OCI-LY7 (cell line): ENCODE measurements at regions not wholly inside any gene's neighbourhood (a gene's known extent, or its start where the extent isn't known, plus 50 kb on each side); places are given as distances from the start of the nearest gene placed in this dataset.

Experiments used
- BruUV-seq: library from RNA; stranded (reverse); fragments of 400-500 nt; replicated peaks from 2 replicates; lab custom pipeline; 2021; lab: Mats Ljungman, UMichigan
- CTCF ChIA-PET: fragments of 300-600 bp; sonication (Branson Sonifier 250); formaldehyde crosslinking; loops from one replicate; lab custom pipeline; 2022; ENCODE audit warnings: antibody characterized with exemption; ENCODE audit not compliant: unreplicated experiment; lab: Charles Lee
- POLR2A ChIA-PET: fragments of 300-600 bp; sonication (Branson Sonifier 250); formaldehyde crosslinking; loops from one replicate; lab custom pipeline; 2022; ENCODE audit warnings: antibody characterized with exemption; lab: Charles Lee
- DNase-seq: peaks from one replicate; pipeline ENCODE4 v3.0.0-alpha.2; 2015; ENCODE audit warnings: low spot score
- H2AFZ ChIP-seq: fragments of 200-600 bp; sonication (generic), shearing (Covaris generic); 2 replicates; pipeline ENCODE4 v1.6.1; 2014; ENCODE audit warnings: mild to moderate bottlenecking, antibody characterized with exemption, low read length, moderate library complexity
- H3K27ac ChIP-seq: fragments of 200-600 bp; sonication (generic); 2 replicates; pipeline ENCODE4 v1.5.1; 2014; ENCODE audit warnings: mixed run types, low read depth, mild to moderate bottlenecking, moderate library complexity, low read length, inconsistent platforms; ENCODE audit not compliant: poor library complexity, severe bottlenecking
- H3K36me3 ChIP-seq: fragments of 200-600 bp; sonication (generic); 2 replicates; pipeline ENCODE4 v1.6.1; 2014; ENCODE audit warnings: mild to moderate bottlenecking, antibody characterized with exemption, low read length, moderate library complexity, mixed read lengths; ENCODE audit not compliant: insufficient read depth
- H3K4me1 ChIP-seq: fragments of 200-600 bp; sonication (generic); 2 replicates; pipeline ENCODE4 v1.5.1; 2014; ENCODE audit warnings: mild to moderate bottlenecking, low read length; ENCODE audit not compliant: insufficient read depth, poor library complexity, severe bottlenecking
- H3K4me2 ChIP-seq: fragments of 200-600 bp; sonication (generic); 2 replicates; pipeline ENCODE4 v1.6.1; 2014; ENCODE audit warnings: mild to moderate bottlenecking, low read length
- H3K4me3 ChIP-seq: fragments of 200-600 bp; sonication (generic); 2 replicates; pipeline ENCODE4 v1.5.1; 2014; ENCODE audit warnings: mild to moderate bottlenecking, low read depth, low read length; ENCODE audit not compliant: poor library complexity, severe bottlenecking
- H3K79me2 ChIP-seq: fragments of 200-600 bp; sonication (generic); 2 replicates; pipeline ENCODE4 v1.6.1; 2016; ENCODE audit warnings: low read depth, mild to moderate bottlenecking, low read length, moderate library complexity, mixed read lengths; ENCODE audit not compliant: insufficient read depth
- H3K9me2 ChIP-seq: fragments of 200-600 bp; sonication (generic); 2 replicates; pipeline ENCODE4 v1.6.1; 2016; ENCODE audit warnings: mild to moderate bottlenecking, low read length, mixed read lengths; ENCODE audit not compliant: insufficient read depth
- H3K9me3 ChIP-seq: fragments of 200-600 bp; sonication (generic); 2 replicates; pipeline ENCODE4 v1.6.1; 2014; ENCODE audit warnings: mild to moderate bottlenecking, mixed run types, low read length, mixed read lengths
- H4K20me1 ChIP-seq: fragments of 200-600 bp; sonication (generic); 2 replicates; pipeline ENCODE4 v1.6.1; 2014; ENCODE audit warnings: mild to moderate bottlenecking, antibody characterized with exemption, low read length, moderate library complexity, mixed read lengths; ENCODE audit not compliant: insufficient read depth
- CTCF ChIP-seq: fragments of 200-600 bp; sonication (generic); conservative IDR thresholded peaks from 2 replicates; pipeline ENCODE4 v1.5.1; 2014; ENCODE audit warnings: mild to moderate bottlenecking, antibody characterized with exemption, low read length, moderate library complexity, mixed read lengths
- EZH2phosphoT487 ChIP-seq: fragments of 200-600 bp; sonication (generic); IDR thresholded peaks from 2 replicates; pipeline ENCODE4 v1.6.1; 2018; ENCODE audit warnings: low read depth, borderline replicate concordance, mild to moderate bottlenecking, mixed run types, antibody characterized with exemption, low read length, moderate library complexity, mixed read lengths
- intact Hi-C: fragments of 100-400 bp; cut with micrococcal nuclease; formaldehyde crosslinking; loops from one replicate; pipeline ENCODE4 v1.10.0; 2022; ENCODE audit not compliant: unreplicated experiment

GRCh38 chr3:81911221-81911620 is 149.8 kb upstream of the GBE1 start:
- Histone ChIP-seq H3K4me3 (no peak overlapping the region), H3K4me1 (no peaks in the 10 kb centered on the region), H3K4me2 (no peak overlapping the region), H3K9me2 (no peaks in the 10 kb centered on the region), H2AFZ (no peak overlapping the region), H4K20me1 (no peaks in the 10 kb centered on the region), H3K79me2 (no peaks in the 10 kb centered on the region), H3K27ac (no peak overlapping the region), H3K9me3 (no peaks in the 10 kb centered on the region), H3K36me3 (no peaks in the 10 kb centered on the region)
- CTCF ChIA-PET, result no interaction called here
- intact Hi-C loops, result no loop called here
- TF ChIP-seq EZH2phosphoT487 (no peak), CTCF (no peak)
- POLR2A ChIA-PET, result no interaction called here
- BruUV-seq, result no TSS peak
- no peak for DNase-seq

DNA sequence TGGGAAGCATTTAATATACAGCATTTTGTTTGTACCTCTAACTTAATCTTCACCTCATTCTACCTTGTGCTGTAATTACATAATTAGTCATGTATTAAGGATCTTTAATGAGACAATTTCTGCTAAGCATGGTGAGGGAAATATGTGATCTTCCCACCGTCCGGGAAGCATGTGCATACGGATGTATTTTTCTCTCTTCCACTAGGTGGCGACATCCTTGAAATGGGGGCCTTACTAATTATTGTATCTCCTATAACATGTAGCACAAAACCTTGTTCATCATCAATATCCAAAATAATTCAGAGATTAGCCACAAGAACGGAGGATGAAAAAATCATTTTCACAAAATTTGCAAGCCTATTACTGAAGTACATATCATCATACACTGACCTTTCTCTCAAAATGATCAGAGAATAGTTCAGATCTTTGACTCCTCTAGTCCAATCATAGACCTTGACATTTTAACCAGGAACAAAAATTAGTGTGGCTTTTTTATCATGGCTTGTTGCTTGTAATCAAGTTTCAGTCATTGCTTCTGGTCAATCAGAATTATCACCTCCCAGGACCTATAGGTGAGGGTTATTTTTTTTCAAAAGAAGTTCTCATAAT is 148.9 kb upstream of the GBE1 start:
- TF ChIP-seq CTCF (peak; percentile 93), EZH2phosphoT487 (no peak)
- no peak overlapping the region for H3K27ac ChIP-seq
- intact Hi-C loops, result no loop called here
- no peaks in the 10 kb centered on the region for H4K20me1 ChIP-seq
- no peaks in the 10 kb centered on the region for H3K9me3 ChIP-seq
- no peaks in the 10 kb centered on the region for H3K36me3 ChIP-seq
- no TSS peak for BruUV-seq
- H3K9me2 ChIP-seq, result no peaks in the 10 kb centered on the region
- no peak overlapping the region for H3K4me3 ChIP-seq
- POLR2A ChIA-PET, result interaction anchor here (0.9 kb wide), 1 partner anchor 17 kb away, joined by 3 read pairs; no protein-coding TSS in a partner anchor
- no peaks in the 10 kb centered on the region for H3K4me1 ChIP-seq
- CTCF ChIA-PET, result interaction anchor here (0.6 kb wide), 1 partner anchor 46 kb away, joined by 3 read pairs; no protein-coding TSS in a partner anchor
- 0 out of 2 replicates have a peak overlapping the region, but pooled peaks have one; percentile 4 for H2AFZ ChIP-seq
- no peaks in the 10 kb centered on the region for H3K79me2 ChIP-seq
- no peak overlapping the region for H3K4me2 ChIP-seq
- peak; percentile 59 for DNase-seq

GRCh38 chr3:81909796-81910195 is 148.4 kb upstream of the GBE1 start:
- POLR2A ChIA-PET, result interaction anchor here (0.6 to 0.9 kb wide), 3 partner anchors 16 to 1327 kb away, joined by 3 to 6 read pairs (median 3); no protein-coding TSS in a partner anchor
- BruUV-seq, result no TSS peak
- Histone ChIP-seq H4K20me1 (no peaks in the 10 kb centered on the region), H3K79me2 (no peaks in the 10 kb centered on the region), H3K9me2 (no peaks in the 10 kb centered on the region), H2AFZ (no peak overlapping the region), H3K4me2 (no peak overlapping the region), H3K36me3 (no peaks in the 10 kb centered on the region), H3K9me3 (no peaks in the 10 kb centered on the region), H3K27ac (no peak overlapping the region), H3K4me1 (no peaks in the 10 kb centered on the region), H3K4me3 (no peak overlapping the region)
- intact Hi-C loops, result no loop called here
- TF ChIP-seq CTCF, result no peak
- TF ChIP-seq EZH2phosphoT487, result no peak
- no peak for DNase-seq
- CTCF ChIA-PET, result interaction anchor here (0.6 kb wide), 2 partner anchors 46 to 331 kb away, joined by 3 to 4 read pairs; no protein-coding TSS in a partner anchor
